ENCODE measurements at regions not wholly inside any gene's neighbourhood (a gene's known extent, or its start where the extent isn't known, plus 50 kb on each side); places are given as distances from the start of the nearest gene placed in this dataset.

DNA sequence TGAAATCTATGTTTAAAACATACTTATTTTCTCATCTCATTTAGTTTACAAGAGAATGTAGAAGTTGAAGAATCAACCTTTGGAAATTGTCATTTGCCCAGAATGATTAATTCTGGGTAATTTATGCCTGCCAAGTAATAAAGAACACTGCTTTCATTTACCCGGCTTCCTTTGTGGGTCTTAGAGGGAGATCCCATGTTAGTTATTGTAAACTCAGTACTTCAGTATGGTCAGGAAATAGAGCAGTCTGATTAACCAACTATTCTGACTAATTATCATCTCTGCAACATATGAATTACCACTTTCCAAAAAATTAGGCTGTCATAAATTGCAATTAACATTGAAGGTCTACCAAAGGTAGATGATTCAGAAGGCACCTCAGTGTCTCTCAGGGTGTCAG is 324.5 kb downstream of the HNRNPD start:
- TF ChIP-seq CTCF (IDR thresholded peaks at IDR 0.05), result no peak

DNA sequence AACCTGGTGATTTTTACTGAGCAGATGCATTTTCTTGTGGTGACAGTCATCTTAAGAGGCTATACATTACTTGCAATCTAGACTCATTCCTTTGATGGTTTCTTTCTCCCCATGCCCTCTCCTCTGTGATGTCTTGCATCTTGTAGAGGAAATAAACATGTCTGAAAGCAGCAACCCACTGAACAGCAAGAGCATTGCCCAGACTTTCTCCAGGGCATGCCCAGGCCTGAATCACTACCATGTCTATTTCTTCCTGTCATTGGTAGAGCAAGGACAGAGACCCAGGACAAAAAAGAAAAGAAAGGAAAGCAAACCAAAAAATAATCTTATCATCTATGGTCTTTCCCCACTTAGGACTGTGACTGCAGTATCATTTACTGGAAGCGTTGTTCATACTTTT is 326.1 kb downstream of the HNRNPD start:
- TF ChIP-seq CTCF (IDR thresholded peaks at IDR 0.05), result no peak

- no peak for TF ChIP-seq CTCF (IDR thresholded peaks at IDR 0.05)
Observed at GRCh38 chr4:82046796-82047195, 327.0 kb downstream of the HNRNPD start.

GRCh38 chr4:82045267-82045666 is 328.5 kb downstream of the HNRNPD start:
- TF ChIP-seq CTCF (IDR thresholded peaks at IDR 0.05), result no peak

DNA sequence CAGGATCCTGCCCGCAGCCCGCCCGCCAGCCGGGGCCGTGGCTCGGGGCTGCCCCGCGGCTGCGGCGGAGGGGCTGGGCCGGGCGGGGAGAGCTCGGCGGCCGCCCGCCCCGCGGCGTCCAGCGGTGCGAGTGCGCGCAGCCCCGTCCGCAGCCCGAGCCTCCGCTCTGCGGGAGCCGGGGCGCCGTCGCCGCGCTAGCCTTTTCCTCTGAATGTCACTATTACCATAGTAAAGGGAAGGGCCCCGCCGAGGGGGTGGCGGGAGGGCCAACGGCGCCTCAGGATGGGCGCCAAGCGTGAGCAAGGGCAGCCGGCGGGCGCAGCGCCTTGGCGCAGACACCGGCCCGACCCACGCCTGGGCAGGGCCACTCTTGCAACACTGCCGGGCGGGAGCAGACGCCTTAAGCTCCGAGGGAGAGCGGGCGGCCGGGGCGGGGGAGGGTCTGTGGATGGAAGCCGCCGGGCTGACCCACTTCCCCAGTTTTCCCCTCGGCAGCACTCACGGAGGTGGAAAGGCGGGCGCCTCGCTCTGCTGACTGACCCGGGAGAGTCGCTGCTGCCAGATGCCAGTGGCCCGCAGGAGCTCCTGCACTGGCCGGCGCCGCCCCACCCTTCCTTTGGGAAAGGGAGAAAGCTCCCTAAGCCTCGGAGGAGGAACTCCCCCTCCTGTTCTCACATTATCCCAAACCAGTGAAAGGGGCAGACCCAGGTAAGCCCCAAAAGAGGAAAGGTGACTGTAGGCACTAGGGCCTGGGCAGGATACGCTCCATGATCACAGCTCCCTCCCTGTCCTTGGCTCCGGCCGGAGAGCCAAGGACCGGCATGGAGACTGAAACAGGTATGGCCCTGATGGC is 329.4 kb downstream of the HNRNPD start:
- TF ChIP-seq CTCF (IDR thresholded peaks at IDR 0.05), result no peak

GRCh38 chr4:82043809-82044137 is 330.0 kb downstream of the HNRNPD start:
- no peak for TF ChIP-seq CTCF (IDR thresholded peaks at IDR 0.05)

- TF ChIP-seq CTCF (IDR thresholded peaks at IDR 0.05), result no peak
Observed at GRCh38 chr4:82043081-82043808, 330.5 kb downstream of the HNRNPD start.
